Right atrium auricular region (tissue), 2 donors: ENCODE measurements at regions not wholly inside any gene's neighbourhood (a gene's known extent, or its start where the extent isn't known, plus 50 kb on each side); places are given as distances from the start of the nearest gene placed in this dataset.

Experiments
- DNase-seq: peaks from one replicate; pipeline ENCODE4 v3.0.0-alpha.2; 2019; ENCODE audit warnings: low spot score
- H3K27ac ChIP-seq, 2 donors: fragments of 200-600 bp; sonication (generic); 1 replicate in 1 of 2; 2 replicates in 1 of 2; pipeline ENCODE4 v1.5.1; 2016 to 2019
- H3K27me3 ChIP-seq, 2 donors: fragments of 200-600 bp; sonication (generic); one replicate each; pipeline versions ENCODE4 v1.5.1 to v1.6.0; 2017 to 2019
- H3K36me3 ChIP-seq: fragments of 200-600 bp; sonication (generic); one replicate; pipeline ENCODE4 v1.5.1; 2016
- H3K4me1 ChIP-seq, 2 donors: fragments of 200-600 bp; sonication (generic); one replicate each; pipeline versions ENCODE4 v1.5.1 to v1.6.0; 2017 to 2019
- H3K4me3 ChIP-seq, 2 donors: fragments of 200-600 bp; sonication (generic); 1 replicate in 1 of 2; 2 replicates in 1 of 2; pipeline ENCODE4 v1.5.1; 2017 to 2019; ENCODE audit warnings: mild to moderate bottlenecking in 1 of 2, moderate library complexity in 1 of 2
- H3K9me3 ChIP-seq, 2 donors: fragments of 200-600 bp; sonication (generic); one replicate each; pipeline ENCODE4 v1.5.1; 2019
- CTCF ChIP-seq, 2 donors: fragments of 200-600 bp; sonication (generic); IDR thresholded peaks; one replicate each; pipeline ENCODE4 v1.5.1; 2019; ENCODE audit warnings: antibody characterized with exemption in 2 of 2

GRCh38 chr5:68648944-68649857, 433.6 kb downstream of the PIK3R1 start:
- no peak for TF ChIP-seq CTCF (IDR thresholded peaks at IDR 0.05)
- no peak for DNase-seq
- Histone ChIP-seq H3K4me3 (no peak overlapping the region), H3K27ac (no peak overlapping the region), H3K27me3 (no peaks in the 10 kb centered on the region), H3K4me1 (no peaks in the 10 kb centered on the region), H3K36me3 (no peaks in the 10 kb centered on the region), H3K9me3 (no peaks in the 10 kb centered on the region)

DNA sequence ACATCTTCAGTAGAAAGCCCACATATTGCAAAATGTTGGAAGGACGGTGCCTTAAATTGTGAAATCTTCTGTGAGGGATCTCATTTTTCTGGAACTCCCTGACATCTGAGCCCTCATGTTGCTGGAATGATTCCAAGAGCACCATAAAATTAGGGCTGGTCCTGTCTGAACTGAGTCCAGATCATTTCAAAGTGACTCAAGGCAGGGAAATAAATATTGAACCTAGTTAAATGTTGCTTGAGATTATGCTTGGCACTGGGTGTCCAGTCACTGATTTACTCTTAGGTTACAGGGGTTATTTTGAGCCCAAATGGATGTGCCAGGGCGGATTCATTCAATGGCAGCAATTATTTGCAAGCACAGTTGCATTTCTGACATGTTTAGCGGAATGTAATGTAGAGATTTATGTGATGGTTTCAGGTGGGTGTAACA, 437.0 kb downstream of the PIK3R1 start:
- no peak for TF ChIP-seq CTCF (IDR thresholded peaks at IDR 0.05)
- H3K4me1 ChIP-seq, result no peaks in the 10 kb centered on the region
- no peak overlapping the region for H3K27ac ChIP-seq
- no peaks in the 10 kb centered on the region for H3K27me3 ChIP-seq
- no peaks in the 10 kb centered on the region for H3K9me3 ChIP-seq
- no peaks in the 10 kb centered on the region for H3K36me3 ChIP-seq
- no peak for DNase-seq
- H3K4me3 ChIP-seq, result no peak overlapping the region

DNA sequence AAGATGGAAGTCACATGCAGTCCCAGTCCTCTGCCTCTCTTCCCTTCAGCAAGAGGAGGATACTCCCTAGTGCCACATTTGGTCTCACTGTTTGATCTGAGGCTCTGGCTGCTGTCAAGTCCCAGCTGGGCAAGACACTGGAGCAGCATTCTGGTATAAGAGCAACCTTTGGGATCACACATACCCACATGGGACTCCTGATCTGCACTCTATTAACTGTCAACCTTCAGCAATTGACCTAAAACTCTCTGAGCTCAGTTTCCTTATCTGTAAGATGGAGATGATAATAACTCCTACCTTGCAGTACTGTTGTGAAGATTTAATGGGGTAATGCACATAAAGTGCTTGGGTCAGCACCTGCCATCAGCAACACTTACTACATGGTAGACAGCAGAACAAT, 437.9 kb downstream of the PIK3R1 start:
- Histone ChIP-seq H3K9me3 (no peaks in the 10 kb centered on the region), H3K36me3 (no peaks in the 10 kb centered on the region), H3K4me3 (no peak overlapping the region), H3K27ac (no peak overlapping the region), H3K4me1 (no peaks in the 10 kb centered on the region), H3K27me3 (no peaks in the 10 kb centered on the region)
- no peak for DNase-seq
- TF ChIP-seq CTCF (IDR thresholded peaks at IDR 0.05), result no peak

DNA sequence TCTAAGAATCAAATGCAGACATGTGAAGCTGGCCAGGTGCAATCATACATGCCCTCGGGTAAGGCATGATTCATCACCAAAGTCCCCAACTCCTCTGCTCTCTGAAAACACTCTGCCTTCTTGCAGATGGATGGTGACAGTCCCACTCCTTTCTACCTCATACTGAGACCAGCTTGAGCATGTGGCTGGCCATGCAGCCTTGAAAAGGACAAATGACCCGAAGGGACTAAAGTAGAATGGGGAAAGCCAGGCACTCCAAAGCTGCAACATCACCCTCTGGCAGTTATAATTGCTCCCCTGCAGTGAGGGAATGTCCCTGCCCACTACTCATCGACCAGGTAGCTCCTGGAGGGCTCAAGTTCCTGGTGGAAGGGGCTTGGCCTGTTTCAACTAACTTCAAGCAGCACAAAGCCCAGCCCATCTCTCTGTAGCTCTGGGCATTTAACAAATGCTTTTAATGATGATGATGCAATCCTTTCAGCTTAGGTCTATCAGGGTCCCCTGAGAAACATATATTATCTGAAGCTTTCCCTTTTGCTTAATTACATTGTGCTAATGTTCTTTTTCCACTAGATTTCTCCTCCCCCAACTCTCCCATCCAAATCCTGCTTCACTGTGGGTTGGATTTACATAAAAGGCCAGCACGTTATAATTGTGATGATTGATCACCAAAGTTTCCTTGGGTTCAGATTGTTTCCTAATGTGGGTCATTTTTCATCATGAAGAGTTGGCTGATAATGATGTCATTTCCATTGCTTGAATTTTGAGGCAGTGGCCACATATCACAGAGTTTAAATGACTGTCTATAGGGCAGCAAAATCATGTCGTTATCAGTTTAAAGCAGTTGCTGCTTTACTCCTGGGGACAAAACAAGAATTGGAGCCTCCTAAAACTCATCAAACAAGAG, 436.5 kb upstream of the SLC30A5 start:
- no peak for DNase-seq
- no peak for TF ChIP-seq CTCF (IDR thresholded peaks at IDR 0.05)
- no peaks in the 10 kb centered on the region for H3K4me1 ChIP-seq
- no peak overlapping the region for H3K4me3 ChIP-seq
- H3K27me3 ChIP-seq, result no peaks in the 10 kb centered on the region
- H3K9me3 ChIP-seq, result no peaks in the 10 kb centered on the region
- H3K27ac ChIP-seq, result no peak overlapping the region
- no peaks in the 10 kb centered on the region for H3K36me3 ChIP-seq

GRCh38 chr5:68658810-68659372, 434.9 kb upstream of the SLC30A5 start:
- H3K4me1 ChIP-seq, result no peaks in the 10 kb centered on the region
- H3K9me3 ChIP-seq, result no peaks in the 10 kb centered on the region
- DNase-seq, result no peak
- H3K27ac ChIP-seq, result no peak overlapping the region
- H3K27me3 ChIP-seq, result no peaks in the 10 kb centered on the region
- no peak overlapping the region for H3K4me3 ChIP-seq
- no peaks in the 10 kb centered on the region for H3K36me3 ChIP-seq
- TF ChIP-seq CTCF (IDR thresholded peaks at IDR 0.05), result no peak
